HG03280 (cell line): ENCODE measurements at regions not wholly inside any gene's neighbourhood (a gene's known extent, or its start where the extent isn't known, plus 50 kb on each side); places are given as distances from the start of the nearest gene placed in this dataset.

Experiments
- ATAC-seq: cut with Tn5 transposase; IDR thresholded peaks from one replicate; pipeline ENCODE4 v1.9.1; 2021; ENCODE audit warnings: mild to moderate bottlenecking, moderate library complexity; ENCODE audit not compliant: unreplicated experiment

DNA sequence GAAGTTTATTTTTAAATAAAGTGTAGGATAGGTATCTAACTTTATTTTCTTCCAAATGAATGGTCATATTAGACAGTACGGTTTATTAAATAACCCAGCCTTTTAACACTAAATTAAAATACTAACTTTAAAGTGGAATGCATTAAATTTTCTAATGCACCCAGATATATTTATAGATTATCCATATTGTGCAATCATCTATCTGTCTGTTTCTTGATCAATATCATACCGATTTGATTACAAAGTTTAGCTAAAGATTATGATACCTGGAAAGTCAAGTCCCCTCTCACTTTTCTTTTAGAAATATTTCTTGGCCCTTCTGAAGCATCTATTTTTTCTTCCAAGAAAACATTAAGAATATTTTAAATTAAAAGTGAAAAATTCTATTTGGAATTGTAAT is 124.3 kb upstream of the PDE5A start:
- ATAC-seq, result no peak

DNA sequence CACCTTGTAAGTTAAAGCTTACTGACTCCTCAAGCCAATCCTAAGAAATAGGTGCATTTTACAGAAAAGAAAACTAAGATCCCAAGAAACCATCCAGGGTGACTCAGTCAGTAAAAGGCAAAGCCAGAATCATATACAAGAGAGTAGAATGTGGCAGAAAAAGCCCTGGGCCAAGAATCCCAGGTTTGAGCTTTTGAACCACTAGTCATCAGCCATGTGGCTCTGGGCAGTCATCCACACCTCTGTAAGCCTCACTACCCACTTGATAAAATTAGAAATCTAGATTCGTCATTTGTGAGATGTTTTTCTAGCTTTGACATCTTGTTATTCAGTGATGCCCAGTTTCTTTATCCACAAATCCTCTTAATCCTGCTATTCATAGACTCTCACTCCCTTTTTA is 122.2 kb upstream of the PDE5A start:
- ATAC-seq, result no peak

DNA sequence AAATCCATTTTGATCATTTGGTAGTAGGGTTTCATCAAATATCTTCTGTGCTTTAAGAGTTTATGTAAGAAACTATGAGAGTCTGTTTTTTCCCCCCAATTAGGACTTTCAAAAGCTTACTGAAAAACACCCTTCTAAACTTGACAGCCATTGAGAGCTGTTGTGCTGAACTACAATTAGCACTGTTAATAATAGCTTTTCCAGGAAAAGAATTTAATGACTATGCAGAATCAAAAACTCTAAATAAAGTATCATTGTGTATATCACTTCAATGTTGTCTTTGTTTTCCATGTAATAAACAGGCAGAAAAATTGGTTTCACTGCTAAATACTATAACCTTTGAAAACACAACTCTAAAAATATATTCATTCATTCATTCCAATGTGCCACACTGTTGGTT is 121.4 kb upstream of the PDE5A start:
- no peak for ATAC-seq

DNA sequence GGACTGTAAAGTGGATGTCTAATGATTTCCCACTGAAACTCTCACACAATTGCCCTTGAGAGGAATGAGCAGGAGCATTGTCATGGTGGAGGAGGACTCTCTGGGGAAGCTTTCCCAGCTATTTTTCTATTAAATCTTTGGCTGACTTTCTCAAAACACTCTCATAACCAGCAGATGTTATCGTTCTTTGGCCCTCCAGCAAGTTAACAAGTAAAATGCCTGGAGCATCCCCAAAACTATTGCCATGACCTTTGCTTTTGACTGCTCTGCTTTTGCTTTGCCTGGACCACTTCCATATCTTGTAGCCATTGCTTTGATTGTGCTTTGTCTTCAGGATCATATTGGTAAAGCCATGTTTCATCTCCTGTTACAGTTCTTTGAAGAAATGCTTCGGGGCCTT is 120.2 kb upstream of the PDE5A start:
- no peak for ATAC-seq

DNA sequence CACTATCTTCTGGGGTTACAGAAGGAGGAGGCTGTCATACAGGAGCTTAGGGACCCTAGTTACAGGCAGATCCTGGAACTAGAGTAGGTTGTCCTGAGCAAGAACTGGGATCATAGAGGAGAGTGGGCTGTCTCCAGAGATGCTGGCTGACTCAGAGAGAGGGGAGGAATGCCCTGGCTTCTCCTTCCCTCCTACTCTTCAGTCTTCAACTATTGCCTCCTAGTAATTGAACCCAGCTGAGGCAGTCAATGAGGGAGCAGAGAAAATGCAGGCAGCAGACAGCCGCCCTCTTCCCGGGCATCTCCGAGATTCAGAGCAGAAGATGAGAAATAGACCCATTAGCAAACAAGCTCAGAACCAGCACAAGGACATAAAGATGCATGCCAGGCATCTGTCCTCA is 118.3 kb upstream of the PDE5A start:
- ATAC-seq, result no peak

DNA sequence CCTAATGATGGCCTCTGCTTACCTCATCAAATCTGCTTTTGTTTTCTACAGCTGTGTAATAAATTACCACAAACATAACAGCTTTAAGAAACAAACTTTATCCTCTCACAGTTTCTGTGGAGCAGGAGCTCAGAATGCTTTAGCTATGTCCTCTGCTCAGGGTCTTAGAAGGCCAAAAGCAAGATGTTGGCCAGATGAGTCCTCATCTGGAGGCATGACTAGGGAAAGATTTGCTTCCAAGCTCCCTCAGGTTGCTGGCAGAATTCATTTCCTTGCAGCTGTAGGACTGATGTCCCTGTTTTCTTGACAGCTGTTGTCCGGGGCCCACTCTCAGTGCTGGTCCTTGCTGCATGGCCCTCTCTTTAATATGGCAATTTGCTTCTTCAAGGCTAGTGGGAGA is 116.7 kb upstream of the PDE5A start:
- no peak for ATAC-seq

DNA sequence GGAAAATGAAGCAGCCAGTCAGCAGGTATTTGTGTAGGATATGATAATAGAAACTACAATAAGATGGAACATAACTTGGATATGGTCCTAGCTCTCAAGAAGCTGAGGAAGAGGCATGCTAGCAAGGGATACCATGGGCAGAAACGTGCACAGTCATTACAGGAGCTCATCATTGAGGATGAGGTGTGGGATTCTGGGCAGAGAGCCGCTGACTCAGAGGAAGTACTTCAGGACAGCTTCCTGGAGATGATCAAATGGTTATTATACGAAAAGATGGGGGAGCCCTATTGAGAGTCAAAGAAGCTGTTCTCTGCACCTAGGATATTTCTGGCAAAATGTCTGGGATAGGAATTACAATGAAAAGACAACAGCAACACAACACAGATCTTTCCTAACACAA is 116.0 kb upstream of the PDE5A start:
- ATAC-seq, result no peak

DNA sequence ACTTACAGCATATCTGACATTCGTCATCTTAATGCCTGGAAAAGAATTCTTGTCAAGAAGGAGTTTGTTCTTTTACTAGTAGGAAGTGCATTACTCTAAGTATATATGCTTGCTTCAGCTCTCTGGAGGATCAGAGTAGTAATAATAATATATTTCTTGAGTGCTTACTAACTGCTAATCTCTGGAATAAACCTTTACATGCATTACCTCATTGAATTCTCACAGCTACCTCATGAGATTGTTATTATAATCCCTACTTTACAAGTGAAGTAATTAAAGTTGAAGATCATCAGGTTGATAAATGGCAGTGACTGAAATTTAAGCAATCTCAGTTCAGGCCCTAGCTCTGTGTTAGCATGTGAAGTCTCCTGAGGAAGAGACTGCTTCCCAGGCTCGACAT is 115.0 kb upstream of the PDE5A start:
- ATAC-seq, result no peak

DNA sequence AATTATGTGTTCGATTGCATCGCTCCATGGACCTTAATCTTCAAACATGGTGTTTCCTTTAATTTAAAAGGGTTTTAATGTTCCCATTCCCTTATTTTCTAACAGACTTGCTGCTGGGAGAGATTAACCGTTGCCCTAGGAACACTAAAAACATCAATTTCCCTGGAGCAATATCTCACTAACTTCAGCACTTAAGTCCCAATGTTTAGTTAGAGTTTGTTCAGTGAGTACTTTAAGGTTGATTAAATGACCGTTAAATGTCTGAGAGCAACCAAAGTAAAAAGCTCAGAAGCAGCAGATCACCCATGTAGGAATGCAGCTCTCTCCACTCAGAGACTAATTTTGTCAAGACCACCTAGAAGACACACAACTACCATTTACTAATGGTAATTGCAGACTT is 111.2 kb upstream of the PDE5A start:
- no peak for ATAC-seq

DNA sequence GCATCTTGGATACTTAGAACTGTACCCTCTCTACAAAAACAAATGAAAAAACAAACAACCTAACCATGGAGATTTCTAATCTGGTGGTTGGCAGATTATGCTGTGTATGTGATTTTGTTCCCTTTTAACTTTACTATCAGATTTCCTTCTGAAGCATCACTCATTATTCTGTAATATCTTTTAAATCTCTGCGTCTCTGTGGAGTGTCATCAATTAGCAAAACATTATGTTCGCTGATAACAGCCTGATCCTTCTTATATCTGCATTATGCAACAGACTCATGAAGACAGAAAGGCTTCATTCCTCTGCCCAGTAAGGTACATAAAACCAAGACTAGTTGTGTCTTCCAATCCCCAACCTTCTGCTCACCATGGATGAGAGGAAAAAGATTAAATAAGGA is 110.3 kb upstream of the PDE5A start:
- no peak for ATAC-seq

DNA sequence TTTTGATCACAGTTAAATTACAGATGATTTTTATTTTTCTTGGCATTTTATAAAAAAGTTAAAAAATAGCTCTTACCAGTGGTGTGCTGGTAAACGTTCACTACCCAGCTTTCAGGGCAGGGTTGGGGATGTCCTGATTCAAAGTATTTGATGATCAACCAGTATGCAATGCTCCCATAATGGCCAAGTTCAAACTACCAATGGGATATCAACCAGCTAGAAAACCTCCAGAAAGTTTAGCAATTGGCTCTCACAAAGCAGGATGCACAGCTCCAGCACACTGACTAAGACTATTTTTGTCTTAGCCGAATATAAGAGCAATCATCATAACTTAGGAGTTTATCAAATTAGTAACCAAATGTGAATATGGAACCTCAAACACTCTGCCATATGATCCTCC is 108.0 kb upstream of the PDE5A start:
- no peak for ATAC-seq

DNA sequence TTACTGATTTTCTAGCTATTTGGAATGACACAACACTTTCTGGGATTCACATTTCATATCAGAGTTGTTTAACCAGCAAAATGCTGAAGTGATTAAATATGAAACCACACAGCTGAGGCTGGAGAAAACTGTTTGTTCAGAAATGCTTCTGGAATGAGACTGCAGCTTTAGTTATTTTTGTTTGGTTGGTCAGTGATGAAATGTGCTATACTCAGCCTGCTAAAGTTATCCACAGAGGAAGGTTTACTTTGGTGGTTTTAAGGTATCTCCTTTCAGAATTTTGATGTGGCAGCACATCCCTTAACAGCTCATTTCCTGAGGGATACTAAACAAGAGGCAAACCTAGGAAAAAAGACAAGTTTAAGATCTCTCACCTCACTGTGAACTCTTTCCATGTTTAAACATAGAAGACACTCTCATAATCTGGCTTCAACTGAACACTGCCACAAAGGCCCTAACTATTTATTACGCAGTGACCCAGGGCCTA is 106.6 kb upstream of the PDE5A start:
- no peak for ATAC-seq

DNA sequence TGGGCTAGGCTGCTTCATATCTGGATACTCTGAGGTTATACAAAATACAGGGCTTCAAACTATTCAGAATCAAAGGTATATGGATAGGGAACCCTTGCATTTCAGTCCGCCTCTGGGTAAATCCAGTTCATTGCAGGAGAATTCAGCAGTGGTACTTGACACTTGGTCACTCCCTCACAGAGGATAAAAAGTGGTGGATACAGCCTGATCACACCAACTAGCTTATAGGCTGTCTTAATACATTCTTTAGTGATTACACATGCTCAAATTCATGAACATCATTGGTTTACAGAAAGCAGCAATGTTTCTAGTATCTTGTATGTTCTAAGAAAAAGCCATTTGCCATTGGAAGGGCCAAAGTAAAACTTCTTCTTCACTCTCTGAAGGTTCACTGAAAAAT is 104.8 kb upstream of the PDE5A start:
- ATAC-seq, result no peak

DNA sequence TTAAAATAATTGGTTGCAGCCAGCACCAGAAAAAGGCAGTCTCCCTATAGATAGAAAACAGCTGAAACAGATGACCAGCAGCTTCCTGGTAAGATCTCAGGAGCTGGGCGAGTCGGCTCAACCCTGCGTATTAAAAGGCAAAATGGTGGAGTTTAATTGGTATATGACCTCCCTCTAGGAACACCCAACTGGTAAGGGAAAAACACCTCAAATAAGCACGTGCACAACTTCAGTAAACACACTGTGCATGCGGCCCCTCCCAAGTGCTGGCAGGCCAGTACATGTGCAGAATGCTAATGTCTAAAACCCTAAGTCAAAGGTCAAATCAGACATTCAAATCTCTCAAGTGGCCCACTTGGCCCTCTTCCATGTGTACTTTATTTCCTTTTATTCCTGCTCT is 103.2 kb upstream of the PDE5A start:
- ATAC-seq, result no peak

DNA sequence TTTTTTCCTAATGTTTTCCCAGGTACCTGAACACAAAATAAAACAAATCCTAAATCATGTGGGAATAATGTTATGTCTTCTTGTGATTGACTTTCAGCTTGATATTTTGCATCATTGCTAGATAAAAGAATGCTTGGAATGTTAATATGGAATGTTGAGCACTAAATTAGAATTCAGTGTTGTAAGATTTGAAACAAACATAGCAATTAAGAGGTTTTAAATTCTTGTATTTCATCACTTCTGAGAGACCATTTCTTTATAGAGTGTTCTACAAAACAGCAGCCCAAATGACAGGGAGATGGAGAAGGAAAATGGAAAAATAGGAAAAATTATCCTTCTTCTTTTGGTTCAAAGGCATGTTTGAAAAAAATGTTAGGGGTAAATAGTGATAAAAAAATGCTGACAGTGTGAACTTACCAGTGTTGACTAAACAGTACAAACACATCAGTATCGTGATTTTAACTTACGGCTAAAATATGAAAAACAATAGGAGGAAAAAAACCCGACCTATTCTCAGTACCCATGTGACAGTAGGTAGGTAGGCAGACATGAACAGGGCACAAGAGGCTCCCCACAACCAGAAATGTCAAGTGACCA is 102.6 kb upstream of the PDE5A start:
- no peak for ATAC-seq

DNA sequence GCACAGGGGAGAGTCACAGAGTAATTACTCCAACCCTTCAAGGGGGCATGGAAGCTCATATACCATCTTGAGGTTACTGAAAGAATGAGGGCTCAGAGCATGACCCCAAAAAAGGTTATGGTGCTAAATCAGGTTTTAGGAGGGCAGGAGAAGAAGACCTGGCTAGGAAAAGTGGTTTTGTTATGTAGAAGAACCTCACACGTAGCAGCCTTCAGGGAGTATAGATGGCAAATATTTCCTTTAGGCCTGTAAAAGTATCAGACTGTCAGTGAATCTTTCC is 102.0 kb upstream of the PDE5A start:
- no peak for ATAC-seq

DNA sequence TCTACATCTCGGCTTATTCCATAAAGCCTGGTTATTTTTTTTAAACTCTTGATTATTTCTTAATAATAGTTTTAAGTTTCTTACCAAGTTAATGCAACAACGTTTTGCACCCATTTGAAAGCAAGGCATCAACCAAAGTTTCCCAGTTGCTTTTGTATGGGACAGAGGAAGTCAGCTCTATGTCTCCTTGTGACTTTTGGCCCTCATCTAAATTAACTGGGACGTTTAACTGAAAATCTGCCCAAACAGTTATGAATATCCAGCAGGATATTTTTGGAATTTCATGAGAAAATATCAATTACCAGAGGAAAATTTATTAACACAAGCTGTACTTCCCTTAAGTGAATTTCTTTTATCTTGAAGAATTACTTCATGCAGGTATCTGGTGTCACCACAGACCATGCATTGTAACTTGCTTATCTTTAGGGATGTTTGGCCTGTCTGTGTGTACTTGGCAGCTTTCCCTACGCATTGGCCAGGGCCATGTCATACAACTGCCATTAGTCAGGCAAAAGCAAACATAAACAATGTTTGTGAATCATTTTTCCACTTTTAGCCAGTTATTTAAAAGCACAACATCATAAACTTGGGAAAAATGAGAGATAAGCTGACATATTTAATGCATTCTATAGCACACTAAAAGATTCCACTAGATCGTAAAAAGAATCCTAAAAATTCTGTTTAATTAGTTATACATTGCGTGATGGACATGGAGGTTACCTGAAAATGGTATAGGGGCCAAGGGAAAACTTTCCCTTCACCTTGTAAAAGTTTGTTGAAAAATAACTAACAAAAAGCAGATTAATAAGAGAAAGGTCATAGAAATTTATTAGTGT is 101.4 kb upstream of the PDE5A start:
- no peak for ATAC-seq

DNA sequence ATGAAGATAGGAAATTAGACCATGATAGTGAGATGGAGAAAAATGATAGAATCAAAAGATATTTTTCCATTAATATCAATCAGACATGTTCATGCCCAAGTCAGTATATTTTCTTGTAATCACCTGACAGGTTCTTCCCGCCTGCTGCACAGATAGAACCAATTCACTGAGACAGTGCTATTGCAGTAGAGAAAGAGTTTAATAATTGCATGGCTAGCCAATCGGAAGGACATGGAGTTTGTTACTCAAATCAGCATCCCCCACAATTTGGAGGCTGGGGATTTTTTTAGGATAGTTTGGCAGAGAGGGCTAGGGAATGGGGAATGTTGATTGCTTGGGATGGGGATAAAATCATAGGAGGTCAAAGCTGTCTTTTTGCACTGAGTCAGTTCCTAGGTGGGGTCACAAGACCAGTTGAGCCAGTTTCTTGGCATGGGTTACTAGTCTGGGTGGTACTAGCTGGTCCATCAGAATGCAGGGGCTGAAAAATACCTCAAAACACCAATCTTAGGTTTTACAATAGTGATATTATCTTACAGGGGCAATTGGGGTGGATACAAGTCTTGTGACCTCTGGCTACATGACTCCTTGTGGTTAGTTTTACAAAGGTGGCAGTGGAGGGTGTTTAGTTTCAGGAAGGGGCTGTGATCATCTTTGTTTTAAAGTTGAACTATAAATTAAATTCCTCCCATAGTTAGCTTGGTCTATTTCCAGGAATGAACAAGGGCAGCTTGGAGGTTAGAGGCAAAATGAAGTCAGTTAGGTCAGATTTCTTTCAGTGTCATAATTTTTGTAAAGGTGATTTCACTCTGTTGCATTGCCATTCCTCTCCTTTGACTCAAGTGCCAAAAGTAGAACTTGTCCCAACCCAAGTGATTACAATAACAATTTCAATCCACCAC is 100.3 kb upstream of the PDE5A start:
- ATAC-seq, result no peak

DNA sequence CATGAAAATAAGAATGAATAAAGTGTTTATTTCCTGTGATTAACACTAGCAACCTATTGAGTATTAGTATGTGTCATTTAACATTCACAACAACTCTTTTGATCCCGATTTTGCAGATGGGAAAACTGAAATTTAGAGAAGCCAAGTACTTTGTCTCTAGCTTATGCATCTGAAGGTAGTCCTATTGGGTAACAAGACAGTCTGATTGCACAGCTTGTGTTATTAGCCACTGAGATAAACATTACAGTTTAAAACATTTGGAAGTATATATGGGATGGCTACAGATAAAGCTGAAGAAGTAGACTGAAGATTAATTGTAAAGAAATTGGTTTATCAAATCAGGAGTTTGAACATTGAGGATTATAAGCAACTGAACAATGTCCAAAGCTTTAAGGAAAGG is 99.6 kb upstream of the PDE5A start:
- ATAC-seq, result no peak

DNA sequence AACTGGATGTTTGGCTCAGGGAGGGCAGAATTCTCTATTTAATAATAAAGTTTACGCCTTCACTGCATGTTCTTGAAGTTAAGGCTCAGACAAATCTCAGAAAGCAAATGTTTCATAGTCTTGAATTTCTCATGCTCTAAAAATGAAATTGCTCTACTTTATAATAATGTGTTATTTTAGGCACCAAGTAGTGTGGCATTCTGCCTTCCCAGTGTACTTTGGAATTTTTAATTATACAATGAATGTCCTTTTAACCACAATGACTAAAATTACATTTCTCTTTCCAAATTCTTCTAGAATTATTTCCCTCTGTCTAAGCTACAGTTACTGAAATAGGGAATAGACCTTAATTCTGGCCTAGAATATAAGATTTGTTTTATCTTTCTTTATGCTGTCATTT is 97.9 kb upstream of the PDE5A start:
- ATAC-seq, result no peak

DNA sequence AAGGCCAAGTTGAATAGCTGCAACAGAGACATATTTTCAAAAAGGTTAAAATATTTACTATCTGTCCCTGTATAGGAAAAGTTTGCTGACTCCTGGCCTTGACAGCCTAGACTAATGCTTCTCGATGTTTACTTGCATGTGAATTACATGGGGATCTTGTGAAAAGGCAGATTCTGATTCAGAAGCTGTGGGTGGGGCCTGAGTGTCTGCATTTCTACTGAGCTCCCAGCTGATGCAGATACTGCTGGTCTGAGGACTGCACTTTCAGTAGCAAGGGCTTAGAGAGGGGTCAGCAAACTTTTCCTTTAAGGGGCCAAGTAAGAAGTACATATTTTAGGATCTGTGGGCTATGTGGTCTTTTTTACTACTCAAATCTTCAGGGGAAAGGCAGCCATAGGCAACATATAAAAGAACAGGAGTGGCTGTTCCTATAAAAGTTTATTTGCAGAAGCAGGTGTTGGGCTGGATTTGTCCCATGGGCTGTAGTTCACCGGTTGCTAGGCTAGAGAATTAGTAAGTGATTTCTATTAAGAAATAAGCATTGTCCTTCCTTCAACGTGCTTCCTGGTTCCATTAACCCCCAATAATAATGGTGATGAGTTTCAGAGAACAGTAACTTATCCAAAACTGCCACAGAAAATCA is 97.2 kb upstream of the PDE5A start:
- no peak for ATAC-seq
